ENCODE measurements at regions not wholly inside any gene's neighbourhood (a gene's known extent, or its start where the extent isn't known, plus 50 kb on each side); places are given as distances from the start of the nearest gene placed in this dataset.

- no CpG with 5 or more reads among the region's 6 CpGs for WGBS, 2 experiments (ENCODE audit: extremely low coverage in 2 of 2, insufficient read length in 1 of 2)
- Histone ChIP-seq H4K5ac (ENCODE audit: low read depth, low read length) (no peak overlapping the region), H3K14ac (replicated peaks; ENCODE audit: low read depth, low read length) (no peak overlapping the region), H3K18ac (ENCODE audit: low read depth, low read length) (no peak overlapping the region), H4K91ac (ENCODE audit: insufficient read depth, low read depth, low read length) (no peak overlapping the region), H3K56ac (ENCODE audit: extremely low read depth, insufficient read depth, low read length) (no peak overlapping the region), H3K9ac (ENCODE audit: low read depth, low read length) (no peak overlapping the region), H4K20me1 (ENCODE audit: insufficient read depth, low read length) (no peaks in the 10 kb centered on the region), H4K8ac (ENCODE audit: low read depth in 2 of 2, low read length in 2 of 2) (no peak overlapping the region), H2AK5ac (ENCODE audit: low read depth, low read length) (no peak overlapping the region), H2BK5ac (ENCODE audit: low read depth, low read length, poor library complexity, severe bottlenecking) (no peak overlapping the region), H3K27ac (ENCODE audit: insufficient read depth, low read length) (no peak overlapping the region), H3K27me3 (ENCODE audit: control insufficient read depth, insufficient read depth, low read length) (no peaks in the 10 kb centered on the region), H3K4ac (ENCODE audit: low read depth, low read length) (no peak overlapping the region), H3K9me1 (ENCODE audit: insufficient read depth, low read length) (no peaks in the 10 kb centered on the region), H3K9me3 (ENCODE audit: control insufficient read depth, insufficient read depth, low read length) (peaks cover 8% of the 10 kb centered on the region), H3K4me2 (ENCODE audit: low read depth, low read length) (no peak overlapping the region), H2BK20ac (ENCODE audit: low read depth, low read length) (no peak overlapping the region), H3K23ac (ENCODE audit: low read depth, low read length) (no peak overlapping the region), H3K36me3 (ENCODE audit: control insufficient read depth, insufficient read depth, low read length) (no peaks in the 10 kb centered on the region), H2BK15ac (ENCODE audit: low read depth, low read length) (no peak overlapping the region), H2AK9ac (replicated peaks; ENCODE audit: low read depth, low read length, poor library complexity) (no peak overlapping the region), H3K4me1 (ENCODE audit: control insufficient read depth, insufficient read depth, low read length) (no peaks in the 10 kb centered on the region), H2BK120ac (ENCODE audit: low read depth, low read length) (no peak overlapping the region), H2AFZ (replicated peaks; ENCODE audit: low read length, poor library complexity) (no peak overlapping the region), H3K79me1 (ENCODE audit: low read depth in 1 of 2, low read length in 2 of 2) (no peaks in the 10 kb centered on the region), H3K4me3 (ENCODE audit: insufficient read depth, low read depth, low read length) (no peak overlapping the region)
- DNase-seq (no peak), ATAC-seq (ENCODE audit: low read depth) (no peak)
- dilution Hi-C loops (cut with HindIII; ENCODE audit: low sequenced_read_pairs, unreplicated experiment) (no loop called here), intact Hi-C loops (cut with micrococcal nuclease) (no loop called here), in situ Hi-C loops (cut with MboI; ENCODE audit: low sequenced_read_pairs) (no loop called here)
- ChIA-PET CTCF (interaction anchor here (0.6 kb wide), 1 partner anchor 444 kb away, joined by 5 read pairs; no protein-coding TSS in a partner anchor), POLR2A (ENCODE audit: unreplicated experiment) (interaction anchor here (0.5 kb wide), 1 partner anchor 30 kb away, joined by 6 read pairs; no protein-coding TSS in a partner anchor)
- TF ChIP-seq SMC3 (IDR thresholded peaks at IDR 0.05; ENCODE audit: low read depth, low read length) (no peak), POLR2A (IDR thresholded peaks at IDR 0.05; ENCODE audit: low read depth, low read length) (no peak), MAZ (IDR thresholded peaks at IDR 0.05; ENCODE audit: borderline replicate concordance, low read depth, low read length) (no peak), BHLHE40 (IDR thresholded peaks at IDR 0.05; ENCODE audit: low read depth, low read length) (no peak), NFE2L2 (IDR thresholded peaks at IDR 0.05; ENCODE audit: low read depth, low read length) (no peak), MXI1 (IDR thresholded peaks at IDR 0.05; ENCODE audit: borderline replicate concordance, low read depth, low read length) (no peak), ELK1 (IDR thresholded peaks at IDR 0.05; ENCODE audit: borderline replicate concordance, low read depth, low read length) (no peak), USF2 (IDR thresholded peaks at IDR 0.05; ENCODE audit: low read depth, low read length) (no peak), CHD1 (IDR thresholded peaks at IDR 0.05; ENCODE audit: low read depth, low read length) (no peak), MAFK (IDR thresholded peaks at IDR 0.05; ENCODE audit: low read depth, low read length) (no peak), RAD21 (IDR thresholded peaks at IDR 0.05; ENCODE audit: low read length) (no peak), RFX5 (IDR thresholded peaks at IDR 0.05; ENCODE audit: low read depth, low read length) (no peak), CEBPB (IDR thresholded peaks at IDR 0.05; ENCODE audit: low read depth, low read length) (no peak), CTCF (conservative IDR thresholded peaks at IDR 0.05; ENCODE audit: low read depth, low read length) (no peak), RCOR1 (IDR thresholded peaks at IDR 0.05; ENCODE audit: insufficient replicate concordance, low read length) (no peak), FOS (IDR thresholded peaks at IDR 0.05; ENCODE audit: low read depth, low read length) (no peak)
- no TSS peak for BruUV-seq (replicated peaks)
Measured at GRCh38 chr6:153476243-153476642, 345.2 kb upstream of the RGS17 start.
